Endodermal cell (in vitro differentiated cells): ENCODE measurements at regions not wholly inside any gene's neighbourhood (a gene's known extent, or its start where the extent isn't known, plus 50 kb on each side); places are given as distances from the start of the nearest gene placed in this dataset.

Experiments
- DNase-seq: peaks from one replicate; pipeline ENCODE4 v3.0.0-alpha.2; 2017
- H3K27ac ChIP-seq: 2 replicates; pipeline ENCODE4 v1.5.1; 2013; ENCODE audit warnings: mild to moderate bottlenecking, low read depth, low read length, moderate library complexity
- H3K27me3 ChIP-seq: 2 replicates; pipeline ENCODE4 v1.6.1; 2013; ENCODE audit warnings: mild to moderate bottlenecking, low read length, moderate library complexity; ENCODE audit not compliant: insufficient read depth, control insufficient read depth, poor library complexity, severe bottlenecking
- H3K36me3 ChIP-seq: 2 replicates; pipeline ENCODE4 v1.7.0; 2013; ENCODE audit warnings: mild to moderate bottlenecking, low read length, moderate library complexity; ENCODE audit not compliant: control insufficient read depth, insufficient read depth
- H3K4me1 ChIP-seq: one replicate; pipeline ENCODE4 v1.7.0; 2013; ENCODE audit warnings: low read length; ENCODE audit not compliant: control insufficient read depth, insufficient read depth
- H3K4me3 ChIP-seq: 2 replicates; pipeline ENCODE4 v1.5.1; 2013; ENCODE audit warnings: mild to moderate bottlenecking, low read length, moderate library complexity
- H3K9ac ChIP-seq: 2 replicates; pipeline ENCODE4 v1.6.1; 2013; ENCODE audit warnings: mild to moderate bottlenecking, low read length, moderate library complexity; ENCODE audit not compliant: poor library complexity, severe bottlenecking; ENCODE audit errors: extremely low read depth
- H3K9me3 ChIP-seq: 2 replicates; pipeline ENCODE4 v1.6.1; 2013; ENCODE audit warnings: mild to moderate bottlenecking, low read length, moderate library complexity; ENCODE audit not compliant: control insufficient read depth
- H3K27ac Mint-ChIP-seq: 2 replicates; pipeline ENCODE4 v1.8.0; 2020; ENCODE audit warnings: mixed read lengths
- H3K27me3 Mint-ChIP-seq: 2 replicates; pipeline ENCODE4 v1.8.0; 2021; ENCODE audit warnings: mild to moderate bottlenecking, mixed read lengths; ENCODE audit not compliant: insufficient read depth
- H3K36me3 Mint-ChIP-seq: 2 replicates; pipeline ENCODE4 v1.8.0; 2020; ENCODE audit warnings: low read depth, mixed read lengths
- H3K4me1 Mint-ChIP-seq: 2 replicates; pipeline ENCODE4 v1.8.0; 2020; ENCODE audit warnings: mixed read lengths
- H3K4me3 Mint-ChIP-seq: 2 replicates; pipeline ENCODE4 v1.8.0; 2020; ENCODE audit warnings: mild to moderate bottlenecking, moderate library complexity, mixed read lengths
- H3K9me3 Mint-ChIP-seq: 2 replicates; pipeline ENCODE4 v1.8.0; 2020; ENCODE audit warnings: mild to moderate bottlenecking, mixed read lengths
- CTCF ChIP-seq: fragments of 200-600 bp; sonication (generic); conservative IDR thresholded peaks from 2 replicates; pipeline ENCODE4 v1.5.0; 2021; ENCODE audit warnings: antibody characterized with exemption, mild to moderate bottlenecking
- WGBS, 2 experiments: methylation state at CpG; one replicate each; pipeline versions ENCODE4 v1.1.5 to v1.1.7; 2013; ENCODE audit warnings: missing lambda C conversion rate in 2 of 2, mixed read lengths in 1 of 2; ENCODE audit not compliant: insufficient coverage in 1 of 2, insufficient read length in 1 of 2; 5-methylcytosine and 5-hydroxymethylcytosine counted together

GRCh38 chr7:35982600-35982999 lies 170.5 kb upstream of the EEPD1 start:
- H3K27me3 Mint-ChIP-seq = no peaks in the 10 kb centered on the region
- H3K9me3 Mint-ChIP-seq = peaks cover under 1% of the 10 kb centered on the region
- no peak overlapping the region for H3K4me3 ChIP-seq
- no peaks in the 10 kb centered on the region for H3K9me3 ChIP-seq
- no peak overlapping the region for H3K4me3 Mint-ChIP-seq
- H3K4me1 Mint-ChIP-seq = peaks cover 6% of the 10 kb centered on the region
- no peaks in the 10 kb centered on the region for H3K27me3 ChIP-seq
- H3K36me3 Mint-ChIP-seq = no peaks in the 10 kb centered on the region
- no peak for DNase-seq
- H3K27ac ChIP-seq = no peak overlapping the region
- H3K27ac Mint-ChIP-seq = no peak overlapping the region
- 92 to 93% methylated on average over 13 to 27 of the region's 27 CpGs for whole genome bisulfite sequencing, 2 experiments
- TF ChIP-seq CTCF = no peak
- no peaks in the 10 kb centered on the region for H3K36me3 ChIP-seq
- H3K4me1 ChIP-seq = no peaks in the 10 kb centered on the region
- no peak overlapping the region for H3K9ac ChIP-seq

GRCh38 chr7:35983626-35984025 lies 169.4 kb upstream of the EEPD1 start:
- peaks cover 6% of the 10 kb centered on the region for H3K4me1 Mint-ChIP-seq
- no peaks in the 10 kb centered on the region for H3K27me3 ChIP-seq
- no peak overlapping the region for H3K27ac ChIP-seq
- no peak for DNase-seq
- H3K9me3 Mint-ChIP-seq = no peaks in the 10 kb centered on the region
- WGBS, 2 experiments = 86 to 92% methylated on average over 1 to 5 of the region's 5 CpGs
- H3K9me3 ChIP-seq = no peaks in the 10 kb centered on the region
- no peaks in the 10 kb centered on the region for H3K36me3 Mint-ChIP-seq
- H3K9ac ChIP-seq = no peak overlapping the region
- no peaks in the 10 kb centered on the region for H3K27me3 Mint-ChIP-seq
- no peaks in the 10 kb centered on the region for H3K36me3 ChIP-seq
- H3K4me3 Mint-ChIP-seq = no peak overlapping the region
- no peak overlapping the region for H3K4me3 ChIP-seq
- TF ChIP-seq CTCF = no peak
- no peaks in the 10 kb centered on the region for H3K4me1 ChIP-seq
- no peak overlapping the region for H3K27ac Mint-ChIP-seq

GRCh38 chr7:35985126-35985754 lies 167.8 kb upstream of the EEPD1 start:
- Mint-ChIP-seq H3K27me3 (no peaks in the 10 kb centered on the region), H3K9me3 (no peaks in the 10 kb centered on the region)

More at GRCh38 chr7:35985126-35985754, 167.8 kb upstream of the EEPD1 start:
- no peaks in the 10 kb centered on the region for H3K36me3 Mint-ChIP-seq
- no peaks in the 10 kb centered on the region for H3K27me3 ChIP-seq
- H3K4me3 Mint-ChIP-seq = no peak overlapping the region
- no peak overlapping the region for H3K27ac ChIP-seq
- no peak overlapping the region for H3K4me3 ChIP-seq
- H3K27ac Mint-ChIP-seq = peak overlapping the region; percentile 61
- no peak overlapping the region for H3K9ac ChIP-seq
- H3K4me1 Mint-ChIP-seq = peaks cover 4% of the 10 kb centered on the region
- 39 to 43% methylated on average over 4 to 7 of the region's 7 CpGs for WGBS, 2 experiments
- no peaks in the 10 kb centered on the region for H3K36me3 ChIP-seq
- H3K9me3 ChIP-seq = no peaks in the 10 kb centered on the region
- DNase-seq = peak; percentile 92
- no peaks in the 10 kb centered on the region for H3K4me1 ChIP-seq
- TF ChIP-seq CTCF = peak; percentile 96
